T-helper 1 cell treated with Interleukin-12 subunit alpha and Interleukin-12 subunit beta and Interleukin-4 antibody, amounts not matched to agents 30 μg/mL and 1 μg/mL, for 36 hours (primary cell): ENCODE measurements at regions not wholly inside any gene's neighbourhood (a gene's known extent, or its start where the extent isn't known, plus 50 kb on each side); places are given as distances from the start of the nearest gene placed in this dataset.

ENCODE experiments used
- H3K27ac Mint-ChIP-seq: one replicate; pipeline ENCODE4 v1.8.0; 2021; ENCODE audit warnings: mild to moderate bottlenecking, mixed read lengths
- H3K27me3 Mint-ChIP-seq: one replicate; pipeline ENCODE4 v1.8.0; 2021; ENCODE audit warnings: low read depth, mixed read lengths
- H3K36me3 Mint-ChIP-seq: one replicate; pipeline ENCODE4 v1.8.0; 2021; ENCODE audit warnings: low read depth, mixed read lengths
- H3K4me1 Mint-ChIP-seq: one replicate; pipeline ENCODE4 v1.8.0; 2021; ENCODE audit warnings: low read depth, mixed read lengths
- H3K4me3 Mint-ChIP-seq: one replicate; pipeline ENCODE4 v1.8.0; 2021; ENCODE audit warnings: mild to moderate bottlenecking, moderate library complexity, mixed read lengths
- H3K9me3 Mint-ChIP-seq: one replicate; pipeline ENCODE4 v1.8.0; 2021; ENCODE audit warnings: mixed read lengths

DNA sequence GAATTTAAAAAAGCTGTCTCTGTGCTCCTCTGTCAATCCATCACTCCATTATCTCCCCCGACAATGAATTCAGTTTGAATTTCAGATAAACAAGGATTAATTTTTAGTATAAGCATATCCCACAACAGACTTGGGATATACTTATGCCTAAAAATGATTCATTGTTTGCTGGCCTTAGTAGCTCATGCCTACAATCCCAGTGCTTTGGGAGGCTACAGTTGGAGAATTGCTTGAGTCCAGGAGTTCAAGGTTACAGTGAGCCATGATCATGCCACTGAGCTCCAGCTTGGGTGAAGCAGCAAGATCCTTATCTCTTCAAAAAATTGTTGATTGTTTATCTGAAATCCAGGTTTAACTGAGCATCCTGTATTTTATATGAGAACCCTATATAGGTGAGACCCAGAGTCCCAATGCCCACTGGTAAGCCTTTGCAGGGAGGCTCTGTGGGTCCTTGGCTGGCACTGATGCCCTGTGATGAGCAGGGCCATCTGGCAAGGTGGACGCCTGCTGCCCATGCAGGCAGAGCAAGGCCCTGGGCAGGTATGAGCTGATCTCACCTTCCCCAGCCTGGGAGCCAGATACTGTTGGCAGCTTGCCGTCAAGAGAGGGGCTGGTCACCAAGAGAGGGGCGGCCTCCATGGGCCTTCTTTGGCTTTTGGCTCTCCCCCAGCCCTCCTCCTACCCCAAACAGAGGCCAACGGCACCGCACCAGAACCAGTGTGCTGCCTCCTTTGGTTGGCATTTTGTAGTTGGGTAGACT lies 158.7 kb downstream of the SEC14L1 start:
- Mint-ChIP-seq H3K36me3 (no peaks in the 10 kb centered on the region), H3K9me3 (no peaks in the 10 kb centered on the region), H3K27ac (no peak overlapping the region), H3K27me3 (peaks cover 5% of the 10 kb centered on the region), H3K4me3 (no peak overlapping the region), H3K4me1 (no peaks in the 10 kb centered on the region)

- no peaks in the 10 kb centered on the region for H3K36me3 Mint-ChIP-seq
- H3K27me3 Mint-ChIP-seq, result no peaks in the 10 kb centered on the region
- no peak overlapping the region for H3K4me3 Mint-ChIP-seq
- H3K9me3 Mint-ChIP-seq, result no peaks in the 10 kb centered on the region
- H3K27ac Mint-ChIP-seq, result no peak overlapping the region
- H3K4me1 Mint-ChIP-seq, result no peaks in the 10 kb centered on the region
Measured at GRCh38 chr17:77300016-77300686, 159.4 kb downstream of the SEC14L1 start.

DNA sequence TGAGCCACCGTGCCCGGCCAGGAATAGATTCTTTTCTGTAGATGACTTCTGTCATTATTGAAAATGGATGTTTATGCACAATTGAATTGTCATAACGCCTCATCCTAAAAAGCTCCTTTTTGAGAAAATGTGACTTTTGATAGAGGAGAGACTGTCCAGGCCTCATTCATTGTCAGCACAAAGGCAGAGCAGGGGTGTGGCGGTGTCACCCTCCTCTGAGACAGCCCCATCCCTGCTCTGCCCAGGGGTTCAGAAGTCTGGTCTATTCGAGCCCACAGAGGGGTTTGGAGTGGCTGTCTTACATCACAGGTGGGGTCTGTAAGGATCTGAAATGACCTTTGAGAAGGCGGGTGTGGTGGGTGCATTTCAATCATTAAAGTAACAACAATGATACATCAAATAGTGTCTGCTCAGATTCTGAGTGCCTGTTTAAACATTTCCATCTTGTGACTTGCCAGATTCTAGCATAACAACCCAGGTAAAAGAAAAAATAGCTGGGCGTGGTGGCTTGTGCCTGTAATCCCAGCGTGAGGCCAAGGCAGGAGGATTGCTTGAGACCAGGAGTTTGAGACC lies 161.0 kb downstream of the SEC14L1 start:
- Mint-ChIP-seq H3K4me1 (no peaks in the 10 kb centered on the region), H3K36me3 (no peaks in the 10 kb centered on the region), H3K4me3 (no peak overlapping the region), H3K9me3 (no peaks in the 10 kb centered on the region), H3K27ac (no peak overlapping the region), H3K27me3 (no peaks in the 10 kb centered on the region)

- no peak overlapping the region for H3K27ac Mint-ChIP-seq
- H3K36me3 Mint-ChIP-seq, result no peaks in the 10 kb centered on the region
- no peaks in the 10 kb centered on the region for H3K27me3 Mint-ChIP-seq
- no peak overlapping the region for H3K4me3 Mint-ChIP-seq
- H3K4me1 Mint-ChIP-seq, result no peaks in the 10 kb centered on the region
- H3K9me3 Mint-ChIP-seq, result no peaks in the 10 kb centered on the region
Measured at GRCh38 chr17:77302682-77303081, 161.9 kb downstream of the SEC14L1 start.

GRCh38 chr17:77303620-77304019 lies 162.9 kb downstream of the SEC14L1 start:
- H3K27me3 Mint-ChIP-seq, result no peaks in the 10 kb centered on the region

GRCh38 chr17:77304051-77304745 lies 163.4 kb downstream of the SEC14L1 start:
- H3K4me1 Mint-ChIP-seq, result no peaks in the 10 kb centered on the region
- no peak overlapping the region for H3K27ac Mint-ChIP-seq
- no peaks in the 10 kb centered on the region for H3K9me3 Mint-ChIP-seq
- peaks cover under 1% of the 10 kb centered on the region for H3K27me3 Mint-ChIP-seq
- no peaks in the 10 kb centered on the region for H3K36me3 Mint-ChIP-seq
- no peak overlapping the region for H3K4me3 Mint-ChIP-seq

More at GRCh38 chr17:77303620-77304019, 162.9 kb downstream of the SEC14L1 start:
- Mint-ChIP-seq H3K9me3 (no peaks in the 10 kb centered on the region), H3K36me3 (no peaks in the 10 kb centered on the region), H3K27ac (no peak overlapping the region), H3K4me1 (no peaks in the 10 kb centered on the region), H3K4me3 (no peak overlapping the region)

- Mint-ChIP-seq H3K9me3 (no peaks in the 10 kb centered on the region), H3K4me3 (no peak overlapping the region), H3K27me3 (peaks cover 4% of the 10 kb centered on the region), H3K36me3 (no peaks in the 10 kb centered on the region), H3K4me1 (no peaks in the 10 kb centered on the region), H3K27ac (no peak overlapping the region)
Measured at GRCh38 chr17:77304746-77305473, 164.1 kb downstream of the SEC14L1 start.

DNA sequence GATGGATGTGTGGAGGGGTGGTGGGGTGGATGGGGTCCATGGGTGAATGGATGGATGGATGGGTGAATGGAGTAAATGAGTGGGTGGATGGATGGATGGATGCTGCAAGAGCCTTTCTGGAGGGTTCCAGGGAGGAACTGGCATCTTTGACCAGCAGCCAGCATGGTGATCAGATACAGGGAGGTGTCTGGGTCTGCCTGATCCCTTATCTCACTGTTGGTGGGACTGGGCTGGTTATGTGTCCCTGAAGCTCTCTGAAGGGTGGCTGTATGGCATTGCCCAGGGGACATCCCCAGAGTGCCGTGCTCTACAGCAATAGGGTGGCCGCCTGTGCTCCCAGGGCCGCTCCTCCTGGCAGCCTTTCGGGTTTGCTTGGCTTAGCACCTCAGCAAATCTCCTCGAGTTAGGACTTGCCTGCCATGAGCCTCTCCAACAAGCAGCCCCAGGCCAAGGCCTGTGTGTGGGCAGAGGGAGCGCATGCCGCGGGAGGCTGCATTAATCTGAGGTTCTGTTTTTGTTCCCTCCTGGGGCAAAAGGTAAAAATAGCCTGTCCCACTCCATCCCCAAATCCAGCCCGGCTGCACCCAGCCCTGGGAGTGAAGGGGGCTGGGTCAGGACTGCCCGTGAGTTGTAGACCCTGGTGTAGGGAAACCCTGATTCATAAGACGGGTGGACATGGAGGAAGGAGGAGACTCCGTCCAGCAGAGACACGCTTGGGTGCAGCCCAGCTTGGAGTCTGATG lies 165.4 kb downstream of the SEC14L1 start:
- Mint-ChIP-seq H3K27ac (no peak overlapping the region), H3K4me3 (no peak overlapping the region), H3K4me1 (no peaks in the 10 kb centered on the region), H3K36me3 (no peaks in the 10 kb centered on the region), H3K27me3 (peaks cover 4% of the 10 kb centered on the region), H3K9me3 (no peaks in the 10 kb centered on the region)

DNA sequence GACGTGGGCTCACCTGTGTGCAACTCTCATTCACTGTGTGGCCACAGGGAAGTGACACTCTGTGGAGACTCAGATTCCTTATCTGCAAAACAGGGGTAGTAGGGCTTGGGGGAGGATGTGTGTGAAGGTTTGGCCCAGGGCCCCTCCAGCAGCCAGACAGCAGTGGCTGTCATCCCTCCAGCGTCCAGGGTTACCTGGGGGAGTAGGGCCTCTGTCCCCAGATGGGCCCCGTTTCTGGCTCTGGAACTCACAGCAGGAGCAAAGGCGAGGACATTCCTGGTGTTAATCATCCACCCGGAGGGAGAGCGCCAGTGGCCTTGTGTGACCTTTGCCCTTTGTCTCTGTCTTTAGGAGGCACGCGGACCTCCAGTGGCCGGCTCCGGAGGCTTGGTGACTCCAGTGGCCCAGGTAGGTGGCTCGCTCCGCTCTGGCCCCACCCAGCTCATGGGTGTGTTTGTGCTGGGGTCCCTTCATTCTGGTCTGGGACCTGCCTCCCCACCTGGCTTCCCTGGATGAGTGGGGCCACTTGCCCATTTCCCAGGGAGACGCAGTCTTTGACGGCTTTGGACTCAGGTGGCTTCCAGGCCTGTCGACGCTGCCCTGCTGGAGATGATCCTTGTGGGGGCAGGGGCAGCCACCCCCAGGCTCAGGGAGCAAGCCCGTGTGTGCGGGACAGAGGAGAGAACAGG lies 166.2 kb downstream of the SEC14L1 start:
- no peak overlapping the region for H3K27ac Mint-ChIP-seq
- H3K9me3 Mint-ChIP-seq, result no peaks in the 10 kb centered on the region
- no peaks in the 10 kb centered on the region for H3K4me1 Mint-ChIP-seq
- H3K4me3 Mint-ChIP-seq, result no peak overlapping the region
- no peaks in the 10 kb centered on the region for H3K36me3 Mint-ChIP-seq
- peaks cover 4% of the 10 kb centered on the region for H3K27me3 Mint-ChIP-seq

DNA sequence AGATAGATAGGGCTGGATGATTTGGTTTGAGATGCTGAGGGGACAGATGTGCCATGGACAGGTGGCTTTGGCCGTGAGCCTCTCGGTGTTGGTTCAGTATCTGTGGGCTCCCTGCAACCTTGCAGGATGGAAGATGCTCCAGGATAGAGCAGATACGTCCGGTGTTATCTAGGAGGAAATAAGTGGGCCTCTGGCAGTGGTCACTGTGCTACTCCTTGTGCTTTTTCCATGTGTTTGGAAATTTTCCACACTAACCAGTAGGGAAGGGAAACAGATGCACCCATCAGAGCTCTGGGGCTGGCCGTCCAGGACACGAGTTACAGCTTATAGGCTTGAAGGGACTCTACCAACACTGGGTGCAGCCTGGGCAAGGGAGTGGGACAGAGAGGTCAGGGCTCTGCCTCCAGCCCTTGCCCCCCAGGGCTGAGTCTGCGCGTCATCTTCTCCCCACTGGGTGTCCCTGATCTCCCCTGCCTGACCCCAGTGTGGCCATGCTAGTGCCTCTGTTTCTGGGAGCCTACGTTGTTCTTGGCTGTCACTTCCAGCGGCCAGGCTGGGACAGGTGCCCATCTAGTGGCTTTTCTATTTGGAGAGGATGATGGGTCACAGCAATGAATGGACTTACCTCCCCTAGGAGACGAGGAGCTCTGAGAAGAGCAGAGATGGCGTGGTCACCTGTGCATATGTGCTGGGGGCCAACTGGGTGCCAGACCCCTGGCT lies 166.9 kb downstream of the SEC14L1 start:
- no peak overlapping the region for H3K27ac Mint-ChIP-seq

DNA sequence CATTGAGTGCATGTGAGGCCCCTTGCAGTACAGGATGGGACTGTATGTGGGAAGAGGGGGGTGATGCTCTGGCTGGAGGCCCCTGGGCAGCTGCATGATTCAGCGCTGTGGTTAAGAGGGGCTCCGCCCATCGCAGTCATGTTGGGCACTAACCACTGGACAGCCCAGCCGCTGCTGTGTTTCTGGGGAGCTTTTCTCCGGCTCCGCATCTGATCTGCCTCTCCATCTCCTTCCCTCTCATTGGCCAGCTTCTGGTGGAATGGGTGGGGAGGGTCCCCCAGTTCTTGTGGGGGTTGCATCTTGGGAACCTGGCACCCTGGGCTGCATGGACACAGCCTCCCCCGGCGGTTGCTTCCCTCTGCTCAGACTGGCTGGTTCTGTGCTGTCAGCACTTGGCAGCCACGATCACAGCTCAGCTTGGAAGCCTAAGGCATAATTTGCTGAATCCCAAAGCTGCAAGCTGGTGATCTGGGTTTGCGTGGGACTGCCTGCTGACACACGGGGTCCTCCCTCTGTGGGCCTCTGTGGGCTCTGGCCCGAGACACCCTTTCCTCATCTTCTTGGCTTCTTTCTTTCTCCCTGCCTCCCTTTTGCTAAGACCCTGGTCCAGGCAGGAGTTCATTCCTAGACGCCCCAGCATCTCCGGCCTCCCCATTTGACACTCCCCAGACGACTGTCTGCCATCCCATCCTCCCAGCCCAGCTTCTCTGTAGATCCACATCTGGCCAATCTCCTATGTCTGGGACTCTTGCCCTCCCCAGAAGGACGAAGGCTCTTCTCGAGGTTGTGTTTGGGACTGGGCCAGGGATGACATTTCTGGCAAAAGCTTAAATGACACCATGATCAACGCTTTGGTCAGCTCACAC lies 168.3 kb downstream of the SEC14L1 start:
- no peaks in the 10 kb centered on the region for H3K36me3 Mint-ChIP-seq

More for the DNA sequence above, 166.9 kb downstream of the SEC14L1 start:
- peaks cover 4% of the 10 kb centered on the region for H3K27me3 Mint-ChIP-seq
- H3K4me1 Mint-ChIP-seq, result no peaks in the 10 kb centered on the region
- no peak overlapping the region for H3K4me3 Mint-ChIP-seq
- H3K36me3 Mint-ChIP-seq, result no peaks in the 10 kb centered on the region
- H3K9me3 Mint-ChIP-seq, result no peaks in the 10 kb centered on the region

DNA sequence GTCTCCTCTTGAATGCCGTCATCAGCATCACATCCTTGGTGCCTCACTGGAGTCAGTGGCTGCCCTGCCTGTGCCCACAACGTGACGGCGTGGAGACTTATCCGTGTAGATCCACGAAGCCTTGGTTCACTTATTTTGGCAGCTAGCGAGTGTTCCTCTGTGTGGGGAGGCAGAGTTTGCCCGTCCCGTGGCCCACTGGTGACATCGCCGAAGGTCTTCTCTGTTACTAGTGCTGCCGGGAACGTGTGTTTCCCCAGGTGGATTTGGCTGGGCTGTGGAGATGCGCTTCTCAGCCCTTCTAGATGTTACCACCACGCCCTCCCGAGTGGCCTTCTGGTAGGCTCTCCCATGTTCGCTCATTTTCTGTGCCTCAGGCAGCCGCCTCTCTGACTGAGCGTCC lies 169.6 kb downstream of the SEC14L1 start:
- Mint-ChIP-seq H3K4me3 (no peak overlapping the region), H3K9me3 (no peaks in the 10 kb centered on the region), H3K27ac (no peak overlapping the region), H3K4me1 (no peaks in the 10 kb centered on the region), H3K27me3 (peaks cover 4% of the 10 kb centered on the region), H3K36me3 (no peaks in the 10 kb centered on the region)

More for the DNA sequence above, 168.3 kb downstream of the SEC14L1 start:
- Mint-ChIP-seq H3K4me1 (no peaks in the 10 kb centered on the region), H3K4me3 (no peak overlapping the region), H3K27ac (no peak overlapping the region), H3K27me3 (peaks cover 4% of the 10 kb centered on the region), H3K9me3 (no peaks in the 10 kb centered on the region)
